H9 (cell line): ENCODE measurements at regions not wholly inside any gene's neighbourhood (a gene's known extent, or its start where the extent isn't known, plus 50 kb on each side); places are given as distances from the start of the nearest gene placed in this dataset.

Source experiments
- DNase-seq: peaks from one replicate; pipeline ENCODE4 v3.0.0-alpha.2; 2017
- H2AFZ ChIP-seq: one replicate; pipeline ENCODE4 v1.6.1; 2013; ENCODE audit warnings: mild to moderate bottlenecking, low read length, control low read depth, moderate library complexity
- H2AK5ac ChIP-seq: 2 replicates; pipeline ENCODE4 v1.6.1; 2013; ENCODE audit warnings: low read length, control low read depth, mixed read lengths; ENCODE audit not compliant: insufficient read length
- H2BK120ac ChIP-seq: one replicate; pipeline ENCODE4 v1.6.1; 2013; ENCODE audit warnings: low read depth, mild to moderate bottlenecking, low read length, control low read depth, inconsistent platforms; ENCODE audit not compliant: poor library complexity, severe bottlenecking
- H2BK12ac ChIP-seq: 2 replicates; pipeline ENCODE4 v1.6.1; 2013; ENCODE audit warnings: low read length, control low read depth, mixed read lengths, low read depth; ENCODE audit not compliant: insufficient read length
- H2BK15ac ChIP-seq: 2 replicates; pipeline ENCODE4 v1.6.1; 2013; ENCODE audit warnings: low read depth, low read length, control low read depth
- H2BK20ac ChIP-seq: one replicate; pipeline ENCODE4 v1.6.1; 2013; ENCODE audit warnings: low read depth, mild to moderate bottlenecking, low read length, control low read depth, inconsistent platforms; ENCODE audit not compliant: poor library complexity, severe bottlenecking
- H2BK5ac ChIP-seq: 2 replicates; pipeline ENCODE4 v1.6.1; 2013; ENCODE audit warnings: low read length, control low read depth, mixed read lengths; ENCODE audit not compliant: insufficient read length
- H3K14ac ChIP-seq: 2 replicates; pipeline ENCODE4 v1.6.1; 2013; ENCODE audit warnings: low read length, control low read depth; ENCODE audit not compliant: insufficient read depth
- H3K18ac ChIP-seq: 2 replicates; pipeline ENCODE4 v1.6.1; 2013; ENCODE audit warnings: low read depth, mild to moderate bottlenecking, mixed read lengths, low read length, control low read depth; ENCODE audit not compliant: insufficient read length
- H3K23ac ChIP-seq: 2 replicates; pipeline ENCODE4 v1.6.1; 2013; ENCODE audit warnings: low read length, control low read depth, mixed read lengths, low read depth; ENCODE audit not compliant: insufficient read length
- H3K23me2 ChIP-seq: 2 replicates; pipeline ENCODE4 v1.6.1; 2013; ENCODE audit warnings: low read depth, mild to moderate bottlenecking, mixed read lengths, low read length, control low read depth; ENCODE audit not compliant: insufficient read length, poor library complexity, severe bottlenecking
- H3K27ac ChIP-seq: 2 replicates; pipeline ENCODE4 v1.5.1; 2013; ENCODE audit warnings: low read length, control low read depth, mixed read lengths, low read depth; ENCODE audit not compliant: insufficient read length
- H3K27me3 ChIP-seq: 2 replicates; pipeline ENCODE4 v1.6.1; 2013; ENCODE audit warnings: low read length, control low read depth, inconsistent platforms; ENCODE audit not compliant: insufficient read depth
- H3K4ac ChIP-seq: 2 replicates; pipeline ENCODE4 v1.6.1; 2013; ENCODE audit warnings: low read depth, mild to moderate bottlenecking, control low read depth, inconsistent platforms, low read length, moderate library complexity
- H3K4me1 ChIP-seq: 2 replicates; pipeline ENCODE4 v1.6.1; 2013; ENCODE audit warnings: low read length, control low read depth, inconsistent platforms; ENCODE audit not compliant: insufficient read depth
- H3K4me2 ChIP-seq: 2 replicates; pipeline ENCODE4 v1.6.1; 2013; ENCODE audit warnings: low read length, control low read depth, mixed read lengths; ENCODE audit not compliant: insufficient read length, insufficient read depth
- H3K56ac ChIP-seq: 2 replicates; pipeline ENCODE4 v1.6.1; 2013; ENCODE audit warnings: low read depth, mild to moderate bottlenecking, mixed read lengths, low read length, control low read depth; ENCODE audit not compliant: insufficient read length
- H3K79me1 ChIP-seq: 2 replicates; pipeline ENCODE4 v1.6.1; 2013; ENCODE audit warnings: low read depth, mild to moderate bottlenecking, moderate library complexity, low read length, control low read depth, inconsistent platforms; ENCODE audit not compliant: insufficient read depth, poor library complexity, severe bottlenecking
- H3K79me2 ChIP-seq: 2 replicates; pipeline ENCODE4 v1.6.1; 2013; ENCODE audit warnings: low read length, control low read depth, inconsistent platforms; ENCODE audit not compliant: insufficient read depth
- H3K9ac ChIP-seq: 2 replicates; pipeline ENCODE4 v1.6.1; 2013; ENCODE audit warnings: low read length, control low read depth, mixed read lengths; ENCODE audit not compliant: insufficient read length; ENCODE audit errors: extremely low read depth
- H3K9me3 ChIP-seq: one replicate; pipeline ENCODE4 v1.6.1; 2013; ENCODE audit warnings: low read depth, low read length, inconsistent platforms; ENCODE audit not compliant: control insufficient read depth
- H3T11ph ChIP-seq: one replicate; pipeline ENCODE4 v1.6.1; 2013; ENCODE audit warnings: mild to moderate bottlenecking, low read length, control low read depth, inconsistent platforms
- H4K20me1 ChIP-seq: one replicate; pipeline ENCODE4 v1.6.1; 2013; ENCODE audit not compliant: control insufficient read depth, insufficient read length, insufficient read depth
- H4K5ac ChIP-seq: 2 replicates; pipeline ENCODE4 v1.6.1; 2013; ENCODE audit warnings: low read depth, mild to moderate bottlenecking, mixed read lengths, low read length, control low read depth; ENCODE audit not compliant: insufficient read length
- H4K8ac ChIP-seq: replicated peaks from 2 replicates; pipeline ENCODE4 v1.6.1; 2013; ENCODE audit warnings: low read length, control low read depth, mixed read lengths, low read depth; ENCODE audit not compliant: insufficient read length
- H4K91ac ChIP-seq: 2 replicates; pipeline ENCODE4 v1.6.1; 2013; ENCODE audit warnings: low read depth, mild to moderate bottlenecking, moderate library complexity, mixed read lengths, low read length, control low read depth; ENCODE audit not compliant: insufficient read length
- H3K27ac Mint-ChIP-seq, 3 experiments: 2 replicates in 2 of 3; 3 replicates in 1 of 3; pipeline ENCODE4 v1.8.0; 2020 to 2021; ENCODE audit warnings: mixed read lengths in 3 of 3, mild to moderate bottlenecking in 1 of 3, moderate library complexity in 1 of 3
- H3K27me3 Mint-ChIP-seq: 2 replicates; pipeline ENCODE4 v1.8.0; 2021; ENCODE audit warnings: low read depth, mild to moderate bottlenecking, moderate library complexity, mixed read lengths
- H3K36me3 Mint-ChIP-seq, 3 experiments: 2 replicates in 2 of 3; 3 replicates in 1 of 3; pipeline ENCODE4 v1.8.0; 2020 to 2021; ENCODE audit warnings: low read depth in 3 of 3, mixed read lengths in 3 of 3; ENCODE audit not compliant: insufficient read depth in 1 of 3
- H3K4me1 Mint-ChIP-seq, 2 experiments: 2 replicates each; pipeline ENCODE4 v1.8.0; 2020; ENCODE audit warnings: mixed read lengths in 2 of 2
- H3K4me3 Mint-ChIP-seq, 2 experiments: 2 replicates in 1 of 2; 3 replicates in 1 of 2; pipeline ENCODE4 v1.8.0; 2020 to 2021; ENCODE audit warnings: mild to moderate bottlenecking in 2 of 2, mixed read lengths in 2 of 2, moderate library complexity in 1 of 2
- H3K9me3 Mint-ChIP-seq, 2 experiments: 2 replicates in 1 of 2; 3 replicates in 1 of 2; pipeline ENCODE4 v1.8.0; 2020; ENCODE audit warnings: mild to moderate bottlenecking in 2 of 2, mixed read lengths in 2 of 2, moderate library complexity in 1 of 2
- WGBS: extraction: QIAGEN DNeasy Blood & Tissue Kit; methylation state at CpG from one replicate; pipeline ENCODE4 v1.1.7; 2013; ENCODE audit warnings: missing lambda C conversion rate, low lambda C conversion rate, mixed read lengths; ENCODE audit not compliant: insufficient read length; ENCODE audit errors: extremely low coverage; 5-methylcytosine and 5-hydroxymethylcytosine counted together
- TF ChIP-seq, protein P1 (sequence below): fragments of 200-600 bp; sonication (generic); conservative IDR thresholded peaks from 3 replicates; pipeline ENCODE4 v1.8.0; 2021; ENCODE audit warnings: antibody characterized with exemption, mild to moderate bottlenecking

DNA sequence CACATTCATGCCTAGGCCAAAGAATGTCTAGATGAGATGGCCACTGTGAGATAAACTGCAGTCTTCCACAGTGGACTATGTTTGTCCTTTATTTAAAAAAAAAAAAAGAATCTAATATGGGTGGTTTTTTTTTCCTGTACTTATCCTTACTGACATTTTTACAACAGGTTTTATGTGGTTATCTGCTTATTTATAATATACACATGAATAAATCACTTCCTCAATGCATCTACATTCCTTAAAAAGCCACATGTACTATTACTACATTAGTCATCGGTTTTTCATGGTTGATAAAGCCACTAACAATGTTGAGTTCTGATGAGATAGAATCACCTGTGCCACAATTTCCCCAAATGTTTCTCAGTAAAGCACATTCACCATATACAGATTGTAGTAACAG is 341.3 kb upstream of the THBS1 start:
- H3K18ac ChIP-seq, result no peak overlapping the region

More for the DNA sequence above, 341.3 kb upstream of the THBS1 start:
- Mint-ChIP-seq H3K9me3 (peaks cover 0 to 2% of the 10 kb centered on the region in 2 experiments; a peak in 1 of 5 replicates), H3K27me3 (no peaks in the 10 kb centered on the region), H3K36me3 (no peaks in the 10 kb centered on the region), H3K4me1 (peaks cover 3 to 7% of the 10 kb centered on the region in 2 experiments; a peak in 3 of 4 replicates), H3K27ac (no peak overlapping the region), H3K4me3 (no peak overlapping the region)
- Histone ChIP-seq H2BK15ac (no peak overlapping the region), H2BK120ac (no peak overlapping the region), H3K4ac (no peak overlapping the region), H3K27ac (no peak overlapping the region), H3K9ac (no peak overlapping the region), H3K4me2 (no peak overlapping the region), H2AK5ac (no peak overlapping the region), H3T11ph (no peak overlapping the region), H3K9me3 (no peaks in the 10 kb centered on the region), H2BK12ac (no peak overlapping the region), H3K79me2 (no peaks in the 10 kb centered on the region), H2BK5ac (no peak overlapping the region), H4K20me1 (no peaks in the 10 kb centered on the region), H4K8ac (no peak overlapping the region), H2AFZ (no peak overlapping the region), H3K23ac (no peak overlapping the region), H3K27me3 (no peaks in the 10 kb centered on the region), H3K56ac (no peak overlapping the region), H3K4me1 (no peaks in the 10 kb centered on the region), H4K91ac (no peak overlapping the region), H4K5ac (no peak overlapping the region), H2BK20ac (no peak overlapping the region), H3K79me1 (no peaks in the 10 kb centered on the region), H3K23me2 (no peaks in the 10 kb centered on the region), H3K14ac (no peak overlapping the region)
- TF ChIP-seq, protein P1, sequence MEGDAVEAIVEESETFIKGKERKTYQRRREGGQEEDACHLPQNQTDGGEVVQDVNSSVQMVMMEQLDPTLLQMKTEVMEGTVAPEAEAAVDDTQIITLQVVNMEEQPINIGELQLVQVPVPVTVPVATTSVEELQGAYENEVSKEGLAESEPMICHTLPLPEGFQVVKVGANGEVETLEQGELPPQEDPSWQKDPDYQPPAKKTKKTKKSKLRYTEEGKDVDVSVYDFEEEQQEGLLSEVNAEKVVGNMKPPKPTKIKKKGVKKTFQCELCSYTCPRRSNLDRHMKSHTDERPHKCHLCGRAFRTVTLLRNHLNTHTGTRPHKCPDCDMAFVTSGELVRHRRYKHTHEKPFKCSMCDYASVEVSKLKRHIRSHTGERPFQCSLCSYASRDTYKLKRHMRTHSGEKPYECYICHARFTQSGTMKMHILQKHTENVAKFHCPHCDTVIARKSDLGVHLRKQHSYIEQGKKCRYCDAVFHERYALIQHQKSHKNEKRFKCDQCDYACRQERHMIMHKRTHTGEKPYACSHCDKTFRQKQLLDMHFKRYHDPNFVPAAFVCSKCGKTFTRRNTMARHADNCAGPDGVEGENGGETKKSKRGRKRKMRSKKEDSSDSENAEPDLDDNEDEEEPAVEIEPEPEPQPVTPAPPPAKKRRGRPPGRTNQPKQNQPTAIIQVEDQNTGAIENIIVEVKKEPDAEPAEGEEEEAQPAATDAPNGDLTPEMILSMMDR, result no peak
- DNase-seq, result no peak
- no CpG with 5 or more reads among the region's 1 CpG for WGBS
